Medulla oblongata (tissue), 1 donor: ENCODE measurements at regions not wholly inside any gene's neighbourhood (a gene's known extent, or its start where the extent isn't known, plus 50 kb on each side); places are given as distances from the start of the nearest gene placed in this dataset.
"Not testable (repeated sequence)": the region's sequence is repeated elsewhere in the genome, so short reads cannot be mapped to it uniquely, and the experiment has no call there.

Experiments
- DNase-seq: peaks from one replicate; pipeline ENCODE4 v3.0.0-alpha.2; 2015; ENCODE audit errors: extremely low spot score

DNA sequence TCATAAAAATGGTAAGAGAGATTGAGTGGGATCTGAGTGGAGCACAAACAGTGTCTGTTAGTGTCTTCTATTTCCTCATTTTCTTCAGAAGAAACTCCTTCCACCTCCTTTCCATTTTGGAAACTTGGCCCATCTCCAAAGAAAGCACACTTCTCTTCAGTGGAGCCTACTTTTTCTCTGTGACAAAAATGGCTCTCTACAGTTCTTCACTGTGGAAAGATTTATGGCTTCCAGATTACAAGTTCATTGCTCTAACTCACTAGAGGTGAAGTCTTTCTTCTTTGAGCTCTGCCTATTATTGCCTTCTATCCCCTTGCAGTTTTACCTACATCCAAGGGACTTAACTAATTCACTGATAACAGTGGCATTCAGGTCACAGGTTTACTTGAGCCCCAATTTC lies 325.8 kb downstream of the ANTXR2 start:
- no peak for DNase-seq

DNA sequence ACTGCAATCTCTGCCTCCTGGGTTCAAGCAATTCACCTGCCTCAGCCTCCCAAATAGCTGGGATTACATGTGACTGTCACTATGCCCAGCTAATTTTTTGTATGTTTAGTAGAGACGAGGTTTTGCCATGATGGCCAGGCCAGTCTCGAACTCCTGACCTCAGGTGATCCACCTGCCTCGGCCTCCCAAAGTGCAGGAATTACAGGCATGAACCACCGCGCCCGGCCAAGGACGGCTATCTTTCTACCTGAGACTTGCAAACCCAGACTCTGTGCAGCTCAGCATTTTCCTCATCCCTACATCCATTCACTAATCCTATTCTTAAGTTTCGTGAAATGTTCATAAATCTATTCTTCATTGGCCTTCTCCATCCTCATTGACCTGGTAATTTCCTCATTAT lies 330.0 kb downstream of the ANTXR2 start:
- no peak for DNase-seq

GRCh38 chr4:79739912-79740311 lies 331.9 kb upstream of the GK2 start:
- no peak for DNase-seq

GRCh38 chr4:79723507-79723906 lies 315.5 kb upstream of the GK2 start:
- DNase-seq = no peak

- DNase-seq = no peak
These were observed 292.3 kb upstream of the GK2 start for GRCh38 chr4:79700356-79700755.

- no peak for DNase-seq
These were observed 289.4 kb upstream of the GK2 start for GRCh38 chr4:79697444-79697843.

DNA sequence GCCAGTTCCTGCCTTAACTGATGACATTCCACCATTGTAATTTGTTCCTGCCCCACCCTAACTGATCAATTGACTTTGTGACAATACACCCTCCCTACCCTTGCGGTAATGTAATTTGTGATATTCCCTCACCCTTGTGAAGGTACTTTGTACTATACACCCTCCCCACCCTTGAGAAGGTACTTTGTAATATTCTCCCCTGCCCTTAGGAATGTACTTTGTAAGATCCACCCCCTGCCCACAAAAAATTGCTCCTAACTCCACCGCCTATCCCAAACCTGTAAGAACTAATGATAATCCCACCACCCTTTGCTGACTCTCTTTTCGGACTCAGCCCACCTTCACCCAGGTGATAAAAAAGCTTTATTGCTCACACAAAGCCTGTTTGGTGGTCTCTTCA lies 288.5 kb upstream of the GK2 start:
- not testable (repeated sequence) for DNase-seq

- DNase-seq = no peak
These were observed 287.8 kb upstream of the GK2 start for GRCh38 chr4:79695848-79696247.

DNA sequence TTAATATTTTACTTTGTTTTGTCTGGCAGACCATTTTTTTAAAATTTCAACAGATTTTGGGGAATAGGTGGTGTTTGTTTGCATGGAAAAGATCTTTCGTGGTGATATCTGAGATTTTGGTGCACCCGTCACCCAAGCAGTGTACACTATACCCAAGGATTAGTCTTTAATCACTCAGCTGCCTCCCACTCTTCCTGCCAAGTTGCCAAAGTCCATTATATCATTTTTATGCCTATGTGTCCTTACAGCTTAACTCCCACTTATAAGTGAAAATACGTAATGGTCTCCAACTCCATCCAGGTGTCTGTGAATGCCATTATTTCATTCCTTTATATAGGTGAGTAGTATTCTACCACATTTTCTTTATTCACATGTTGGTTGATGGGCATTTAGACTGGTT lies 281.7 kb upstream of the GK2 start:
- DNase-seq = no peak

DNA sequence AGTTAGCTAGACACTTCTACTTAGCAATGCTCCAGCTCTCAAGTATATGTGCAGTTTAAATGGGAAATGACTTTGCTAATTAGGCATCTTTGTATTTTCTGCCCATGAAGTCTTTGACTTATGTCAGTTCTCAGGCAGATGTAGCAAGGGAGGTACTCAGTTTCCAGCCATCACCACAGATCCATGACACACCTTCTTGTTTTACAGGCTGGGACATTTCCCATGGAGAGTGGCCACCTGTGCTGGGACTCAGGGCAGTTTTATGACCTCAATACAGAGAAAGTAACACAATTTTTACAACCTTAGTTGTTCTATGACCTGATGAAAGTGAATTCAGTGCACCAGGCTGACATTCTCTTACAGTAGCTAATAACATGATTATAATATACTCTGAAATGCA lies 280.7 kb upstream of the GK2 start:
- no peak for DNase-seq

GRCh38 chr4:79687006-79687405 lies 279.0 kb upstream of the GK2 start:
- no peak for DNase-seq

DNA sequence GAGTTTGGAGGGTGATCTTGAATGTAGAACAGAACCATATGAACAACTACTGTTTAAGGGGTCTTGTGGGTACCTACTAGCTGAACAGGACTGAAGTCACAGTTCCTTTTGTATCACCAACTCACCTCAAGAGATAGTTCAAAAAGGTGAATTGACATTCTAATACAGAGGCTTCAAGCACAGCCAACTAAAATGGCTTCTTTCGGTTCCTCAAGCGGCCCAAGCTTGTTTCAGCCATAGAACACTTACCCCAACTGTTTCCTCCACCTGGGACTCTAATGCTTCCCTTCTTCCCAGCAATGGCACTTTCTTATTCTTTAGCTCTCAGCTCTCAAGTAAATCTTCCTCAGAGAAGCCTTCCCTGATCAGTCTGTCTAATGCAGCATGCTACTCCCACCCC lies 277.5 kb upstream of the GK2 start:
- DNase-seq = no peak

DNA sequence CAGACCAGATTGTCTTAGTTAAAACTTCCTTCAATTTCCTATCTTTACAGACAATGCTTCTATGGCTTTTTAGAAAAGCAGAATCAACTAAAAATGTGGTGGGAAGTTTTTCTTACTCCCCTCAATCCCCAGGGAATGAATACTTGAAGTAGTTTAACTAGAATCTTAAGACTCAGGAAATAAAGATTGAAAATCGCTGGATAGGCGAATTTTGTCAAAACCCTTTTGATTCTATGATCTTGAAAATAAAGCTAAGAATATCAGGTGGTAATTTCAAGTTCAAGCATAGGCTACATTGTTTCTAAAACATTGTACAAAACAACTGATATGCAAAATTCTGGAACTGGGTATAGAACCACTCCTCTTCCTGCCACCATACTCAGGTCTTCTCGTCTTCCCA lies 276.5 kb upstream of the GK2 start:
- DNase-seq = no peak

GRCh38 chr4:79682801-79683530 lies 274.9 kb upstream of the GK2 start:
- peak; percentile 73 for DNase-seq

DNA sequence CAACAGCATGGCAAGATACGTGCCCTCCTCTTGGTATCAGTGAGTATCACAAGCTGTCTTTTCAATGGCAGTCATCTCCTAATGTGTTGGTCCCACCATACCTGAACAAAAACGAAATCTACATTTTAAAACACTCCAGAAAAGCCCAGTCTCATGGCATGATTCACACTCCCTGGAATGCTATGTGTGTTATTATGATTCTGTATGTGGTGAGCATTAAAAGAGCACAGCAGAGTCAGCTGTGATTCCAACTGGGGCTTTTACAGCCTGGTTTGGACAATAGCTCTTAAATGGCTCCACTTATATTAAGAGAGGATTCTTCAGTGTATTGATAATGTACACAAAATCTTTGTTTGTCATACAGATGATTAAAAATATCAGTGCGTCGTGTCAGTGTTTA lies 274.1 kb upstream of the GK2 start:
- DNase-seq = no peak

DNA sequence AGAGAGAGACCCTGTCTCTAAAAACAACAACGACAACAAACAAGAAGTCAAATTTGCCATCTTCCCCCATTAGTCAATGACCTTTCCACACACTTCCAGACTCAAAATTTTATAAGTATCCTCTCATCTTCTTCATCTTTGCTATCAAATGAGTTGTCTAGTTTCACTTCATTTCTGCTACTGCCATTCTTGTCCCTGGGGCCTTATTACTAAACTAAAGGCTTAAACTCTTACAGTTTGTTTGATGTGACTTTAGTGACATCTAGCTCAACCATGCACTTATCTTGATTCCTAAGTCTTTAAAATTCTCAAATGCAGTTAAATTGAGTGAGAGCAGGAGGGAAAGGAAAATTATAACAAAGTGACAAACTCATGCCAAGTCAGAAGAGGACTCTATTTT lies 271.8 kb upstream of the GK2 start:
- DNase-seq = no peak

GRCh38 chr4:79678472-79679202 lies 270.6 kb upstream of the GK2 start:
- no peak for DNase-seq

- no peak for DNase-seq
These were observed 268.7 kb upstream of the GK2 start for GRCh38 chr4:79676705-79677104.

DNA sequence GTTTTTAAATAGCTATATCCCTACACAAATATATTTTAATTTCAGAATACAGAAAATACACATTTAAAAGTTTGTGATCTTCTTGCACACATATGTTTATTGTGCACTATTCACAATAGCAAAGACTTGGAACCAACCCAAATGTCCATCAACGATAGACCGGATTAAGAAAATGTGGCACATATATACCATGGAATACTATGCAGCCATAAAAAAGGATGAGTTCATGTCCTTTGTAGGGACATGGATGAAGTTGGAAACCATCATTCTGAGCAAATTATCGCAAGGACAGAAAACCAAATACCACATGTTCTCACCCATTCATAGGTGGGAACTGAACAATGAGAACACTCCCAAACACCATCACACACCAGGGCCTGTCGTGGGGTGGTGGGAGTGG lies 266.9 kb upstream of the GK2 start:
- DNase-seq = not testable (repeated sequence)

- no peak for DNase-seq
These were observed 265.9 kb upstream of the GK2 start for GRCh38 chr4:79673898-79674297.

GRCh38 chr4:79673377-79673776 lies 265.3 kb upstream of the GK2 start:
- no peak for DNase-seq

- DNase-seq = no peak
These were observed 258.8 kb upstream of the GK2 start for GRCh38 chr4:79666875-79667274.

- no peak for DNase-seq
These were observed 258.1 kb upstream of the GK2 start for GRCh38 chr4:79666112-79666511.

DNA sequence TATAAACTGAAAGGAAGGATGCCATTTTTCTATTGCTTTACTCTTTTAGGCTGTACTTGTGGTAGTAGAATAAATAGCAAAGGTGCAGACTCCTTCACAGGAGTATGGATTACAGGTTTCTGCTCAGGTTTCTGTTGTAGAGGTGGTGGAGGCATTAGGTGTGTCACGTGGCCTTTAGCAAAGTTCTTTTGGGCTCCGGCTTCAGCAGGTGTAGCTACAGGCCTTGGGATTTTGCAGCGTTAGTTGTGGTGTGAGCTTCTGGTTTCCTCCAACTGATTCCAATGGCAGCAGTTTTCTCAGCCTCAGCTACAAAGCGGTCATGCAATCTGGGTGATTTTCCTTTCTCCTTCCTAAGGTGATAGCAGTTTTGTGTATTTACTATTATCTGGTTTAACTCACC lies 255.8 kb upstream of the GK2 start:
- DNase-seq = no peak
